GM12878 (cell line): ENCODE measurements at regions not wholly inside any gene's neighbourhood (a gene's known extent, or its start where the extent isn't known, plus 50 kb on each side); places are given as distances from the start of the nearest gene placed in this dataset.

ENCODE experiments used
- ATAC-seq: fragments of 200-7000 bp; cut with Tn5 transposase; 3 replicates; pipeline ENCODE4 v1.9.1; 2020; ENCODE audit warnings: mild to moderate bottlenecking, moderate library complexity
- BruUV-seq: library from RNA; stranded (reverse); fragments of 400-500 nt; replicated peaks from 2 replicates; lab custom pipeline; 2021; lab: Mats Ljungman, UMichigan
- CTCF ChIA-PET: fragments of 300-600 bp; sonication (Branson Sonifier 250); formaldehyde crosslinking; extraction: SDS; loops from one replicate; lab custom pipeline; 2021; ENCODE audit warnings: inconsistent platforms; lab: Yijun Ruan, JAX
- POLR2A ChIA-PET: fragments of 350-600 bp; formaldehyde crosslinking; extraction: SDS; loops from one replicate; lab custom pipeline; 2021; ENCODE audit warnings: inconsistent platforms; lab: Charles Lee
- RAD21 ChIA-PET: fragments of 300-600 bp; sonication (Branson Sonifier 250); formaldehyde crosslinking; loops from one replicate; lab custom pipeline; 2023; ENCODE audit warnings: antibody characterized with exemption; ENCODE audit not compliant: unreplicated experiment; lab: Charles Lee
- SMC1A ChIA-PET: fragments of 300-600 bp; sonication (Branson Sonifier 250); formaldehyde crosslinking; loops from one replicate; lab custom pipeline; 2023; ENCODE audit not compliant: unreplicated experiment, uncharacterized antibody; lab: Charles Lee
- DNase-seq: peaks from one replicate; pipeline ENCODE4 v3.0.0-alpha.2; 2011; ENCODE audit warnings: low read depth, low spot score
- FAIRE-seq: peaks from 3 replicates; lab custom pipeline; 2011; peaks lifted over from hg19 to GRCh38; lab: Jason Lieb, UNC
- H2AFZ ChIP-seq: 2 replicates; pipeline ENCODE4 v1.6.0; 2011; ENCODE audit warnings: low read depth, low read length, control low read depth; ENCODE audit not compliant: control insufficient read depth
- H3K27ac ChIP-seq: 2 replicates; pipeline ENCODE4 v1.5.1; 2011; ENCODE audit warnings: control low read depth; ENCODE audit not compliant: control insufficient read depth, insufficient read depth
- H3K27me3 ChIP-seq, 2 experiments: replicated peaks in 1 of 2; 2 replicates each; pipeline versions ENCODE4 v1.6.0 to v1.6.1; 2011; ENCODE audit warnings: low read length in 1 of 2; ENCODE audit not compliant: control insufficient read depth in 2 of 2, insufficient read depth in 2 of 2
- H3K36me3 ChIP-seq, 2 experiments: 2 replicates each; pipeline ENCODE4 v1.5.1; 2011; ENCODE audit warnings: low read length in 1 of 2; ENCODE audit not compliant: control insufficient read depth in 2 of 2, insufficient read depth in 2 of 2
- H3K4me1 ChIP-seq: 2 replicates; pipeline ENCODE4 v1.6.1; 2011; ENCODE audit warnings: mild to moderate bottlenecking, low read length, moderate library complexity, mixed read lengths; ENCODE audit not compliant: control insufficient read depth, insufficient read depth
- H3K4me2 ChIP-seq: 2 replicates; pipeline ENCODE4 v1.6.0; 2011; ENCODE audit warnings: control low read depth; ENCODE audit not compliant: control insufficient read depth, insufficient read depth
- H3K4me3 ChIP-seq: fragments of 200-600 bp; sonication (generic); 2 replicates; pipeline ENCODE4 v1.5.1; 2016
- H3K79me2 ChIP-seq: 2 replicates; pipeline ENCODE4 v1.6.0; 2011; ENCODE audit warnings: low read length; ENCODE audit not compliant: control insufficient read depth, insufficient read depth
- H3K9ac ChIP-seq: 2 replicates; pipeline ENCODE4 v1.8.0; 2011; ENCODE audit warnings: low read length, control low read depth, mixed read lengths; ENCODE audit not compliant: control insufficient read depth, insufficient read depth
- H3K9me3 ChIP-seq: replicated peaks from 3 replicates; pipeline ENCODE4 v1.5.1; 2011; ENCODE audit warnings: mild to moderate bottlenecking, low read length; ENCODE audit not compliant: control insufficient read depth, insufficient read depth
- H4K20me1 ChIP-seq: 2 replicates; pipeline ENCODE4 v1.6.0; 2011; ENCODE audit not compliant: control insufficient read depth, insufficient read depth
- E2F8 ChIP-seq: fragments of 450-650 bp; IDR thresholded peaks from 2 replicates; pipeline ENCODE4 v1.6.1; 2018; ENCODE audit warnings: mild to moderate bottlenecking, low read depth, moderate library complexity; ENCODE audit not compliant: partially characterized antibody
- ESRRA ChIP-seq: IDR thresholded peaks from 2 replicates; pipeline ENCODE4 v1.6.1; 2012; ENCODE audit warnings: mild to moderate bottlenecking, low read length, improper control_type of control experiment
- KAT2A ChIP-seq: conservative IDR thresholded peaks from 2 replicates; pipeline ENCODE4 v1.6.1; 2011; ENCODE audit warnings: low read depth, low read length; ENCODE audit not compliant: control insufficient read depth
- MAX ChIP-seq: IDR thresholded peaks from 2 replicates; pipeline ENCODE4 v1.6.1; 2012; ENCODE audit warnings: low read depth, low read length, improper control_type of control experiment
- MEF2A ChIP-seq: IDR thresholded peaks from 2 replicates; pipeline ENCODE4 v1.6.1; 2011; ENCODE audit warnings: low read depth, mild to moderate bottlenecking, low read length, moderate library complexity; ENCODE audit not compliant: insufficient read depth
- PAX8 ChIP-seq: fragments of 450-650 bp; IDR thresholded peaks from 2 replicates; pipeline ENCODE4 v1.6.1; 2017; ENCODE audit warnings: mild to moderate bottlenecking, moderate library complexity
- PRDM15 ChIP-seq: fragments of 450-650 bp; formaldehyde crosslinking; IDR thresholded peaks from 2 replicates; pipeline ENCODE4 v1.4.0; 2020; ENCODE audit warnings: mild to moderate bottlenecking, moderate library complexity
- SIN3A ChIP-seq: IDR thresholded peaks from 2 replicates; pipeline ENCODE4 v1.6.1; 2012; ENCODE audit warnings: low read depth, low read length, improper control_type of control experiment
- ZBTB4 ChIP-seq: fragments of 450-650 bp; formaldehyde crosslinking; IDR thresholded peaks from 2 replicates; pipeline ENCODE4 v1.4.0; 2022; ENCODE audit warnings: mild to moderate bottlenecking, moderate library complexity
- ZNF24 ChIP-seq: fragments of 450-650 bp; IDR thresholded peaks from 2 replicates; pipeline ENCODE4 v1.6.1; 2017; ENCODE audit warnings: antibody characterized with exemption, mild to moderate bottlenecking
- WGBS: methylation state at CpG from one replicate; pipeline ENCODE4 v1.1.6; 2016; ENCODE audit warnings: low lambda C conversion rate; ENCODE audit not compliant: insufficient replicate concordance, insufficient coverage; ENCODE audit errors: missing lambda C conversion rate; 5-methylcytosine and 5-hydroxymethylcytosine counted together
- in situ Hi-C: fragments of 300-500 bp; cut with MboI; formaldehyde crosslinking; loops from 9 replicates; pipeline ENCODE4 v1.14.3; 2018; ENCODE audit warnings: mixed read lengths
- intact Hi-C: fragments of 100-400 bp; cut with micrococcal nuclease; formaldehyde crosslinking; loops from one replicate; pipeline ENCODE4 v1.14.2; 2022; ENCODE audit not compliant: unreplicated experiment
- TF ChIP-seq, protein P1 (sequence below): fragments of 450-650 bp; IDR thresholded peaks from 2 replicates; pipeline ENCODE4 v1.6.1; 2014; ENCODE audit warnings: mild to moderate bottlenecking

GRCh38 chr4:14215116-14215770 is 587.7 kb upstream of the BOD1L1 start (continued):
- TF ChIP-seq, protein P1, sequence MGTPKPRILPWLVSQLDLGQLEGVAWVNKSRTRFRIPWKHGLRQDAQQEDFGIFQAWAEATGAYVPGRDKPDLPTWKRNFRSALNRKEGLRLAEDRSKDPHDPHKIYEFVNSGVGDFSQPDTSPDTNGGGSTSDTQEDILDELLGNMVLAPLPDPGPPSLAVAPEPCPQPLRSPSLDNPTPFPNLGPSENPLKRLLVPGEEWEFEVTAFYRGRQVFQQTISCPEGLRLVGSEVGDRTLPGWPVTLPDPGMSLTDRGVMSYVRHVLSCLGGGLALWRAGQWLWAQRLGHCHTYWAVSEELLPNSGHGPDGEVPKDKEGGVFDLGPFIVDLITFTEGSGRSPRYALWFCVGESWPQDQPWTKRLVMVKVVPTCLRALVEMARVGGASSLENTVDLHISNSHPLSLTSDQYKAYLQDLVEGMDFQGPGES = no peak
- TF ChIP-seq ESRRA (no peak), PAX8 (no peak), MAX (no peak), E2F8 (no peak), ZNF24 (no peak)
- TF ChIP-seq, all 136 proteins: peak for 0

- no peak overlapping the region for H3K4me3 ChIP-seq
- no peaks in the 10 kb centered on the region for H3K4me1 ChIP-seq
- no peak overlapping the region for H3K27ac ChIP-seq
- ChIA-PET SMC1A (interaction anchor here (1.2 kb wide), 1 partner anchor 58 kb away, joined by 3 read pairs; no protein-coding TSS in a partner anchor), RAD21 (no interaction called here), POLR2A (no interaction called here), CTCF (no interaction called here)
- ATAC-seq (no peak), FAIRE-seq (no peak), DNase-seq (no peak)
- no TSS peak for BruUV-seq
- no peaks in the 10 kb centered on the region for H3K9me3 ChIP-seq
- no peaks in the 10 kb centered on the region for H3K36me3 ChIP-seq
- H3K79me2 ChIP-seq = no peaks in the 10 kb centered on the region
- in situ Hi-C loops (no loop called here), intact Hi-C loops (no loop called here)
- no peak overlapping the region for H3K9ac ChIP-seq
- 56% methylated on average over 3 of the region's 3 CpGs for WGBS
- no peak overlapping the region for H2AFZ ChIP-seq
- no peaks in the 10 kb centered on the region for H3K27me3 ChIP-seq
- H3K4me2 ChIP-seq = no peak overlapping the region
- H4K20me1 ChIP-seq = no peaks in the 10 kb centered on the region
- TF ChIP-seq SIN3A (no peak), MEF2A (no peak), ESRRA (no peak), ZBTB4 (CRISPR knock-in tag) (no peak), PRDM15 (CRISPR knock-in tag) (no peak), KAT2A (no peak)
Observed at GRCh38 chr4:14217401-14217800, 589.9 kb upstream of the BOD1L1 start.
